SU-DHL-6 (cell line): ENCODE measurements at regions not wholly inside any gene's neighbourhood (a gene's known extent, or its start where the extent isn't known, plus 50 kb on each side); places are given as distances from the start of the nearest gene placed in this dataset.

ENCODE experiments used
- H2AFZ ChIP-seq: fragments of 200-600 bp; sonication (generic); 2 replicates; pipeline ENCODE4 v1.6.1; 2014; ENCODE audit warnings: low read depth, mild to moderate bottlenecking, moderate library complexity, mixed read lengths, antibody characterized with exemption, low read length; ENCODE audit not compliant: severe bottlenecking
- H3F3A ChIP-seq: fragments of 200-600 bp; shearing (Covaris generic); 2 replicates; pipeline ENCODE4 v1.6.0; 2016; ENCODE audit warnings: antibody characterized with exemption, mild to moderate bottlenecking; ENCODE audit not compliant: insufficient read depth
- H3K27ac ChIP-seq: fragments of 200-600 bp; sonication (generic); 2 replicates; pipeline ENCODE4 v1.5.1; 2016; ENCODE audit warnings: low read depth, mild to moderate bottlenecking, low read length, moderate library complexity, mixed read lengths
- H3K27me3 ChIP-seq: fragments of 200-600 bp; sonication (generic), shearing (Covaris generic); 2 replicates; pipeline ENCODE4 v1.6.0; 2014; ENCODE audit warnings: mild to moderate bottlenecking, low read length
- H3K36me3 ChIP-seq: fragments of 200-600 bp; sonication (generic); 2 replicates; pipeline ENCODE4 v1.6.1; 2014; ENCODE audit warnings: mild to moderate bottlenecking, low read length, mixed read lengths
- H3K4me2 ChIP-seq: fragments of 300-600, 200-600 bp; shearing (Covaris generic), sonication (generic); 2 replicates; pipeline ENCODE4 v1.6.0; 2014; ENCODE audit warnings: low read length, low read depth, mild to moderate bottlenecking; ENCODE audit not compliant: poor library complexity, severe bottlenecking
- H3K4me3 ChIP-seq: fragments of 200-600 bp; sonication (generic); 2 replicates; pipeline ENCODE4 v1.5.1; 2014; ENCODE audit warnings: antibody characterized with exemption, low read length, mild to moderate bottlenecking, mixed read lengths; ENCODE audit not compliant: insufficient read depth, poor library complexity, severe bottlenecking
- H3K79me2 ChIP-seq: fragments of 200-600 bp; sonication (generic); 2 replicates; pipeline ENCODE4 v1.6.1; 2014; ENCODE audit warnings: mild to moderate bottlenecking, low read length, moderate library complexity; ENCODE audit not compliant: insufficient read depth
- H3K9ac ChIP-seq: fragments of 200-600 bp; sonication (generic); 2 replicates; pipeline ENCODE4 v1.7.0; 2014; ENCODE audit warnings: mild to moderate bottlenecking, low read length
- H3K9me2 ChIP-seq: fragments of 200-600 bp; sonication (generic); replicated peaks from 2 replicates; pipeline ENCODE4 v1.6.1; 2014; ENCODE audit warnings: low read length; ENCODE audit not compliant: insufficient read depth
- H3K9me3 ChIP-seq: fragments of 200-600 bp; sonication (generic); 2 replicates; pipeline ENCODE4 v1.6.1; 2014; ENCODE audit warnings: low read length, mixed read lengths; ENCODE audit not compliant: insufficient read depth
- H4K20me1 ChIP-seq: fragments of 200-600 bp; sonication (generic); 2 replicates; pipeline ENCODE4 v1.6.1; 2014; ENCODE audit warnings: low read depth, mild to moderate bottlenecking, antibody characterized with exemption, low read length, moderate library complexity, mixed read lengths
- EZH2phosphoT487 ChIP-seq: fragments of 200-600 bp; sonication (generic), shearing (Covaris generic); conservative IDR thresholded peaks from 2 replicates; pipeline ENCODE4 v1.6.1; 2018; ENCODE audit warnings: mild to moderate bottlenecking, antibody characterized with exemption, low read length, moderate library complexity, mixed read lengths
- TF ChIP-seq, protein P1 (sequence below): fragments of 200-600 bp; sonication (generic); IDR thresholded peaks from one replicate; pipeline ENCODE4 v1.5.1; 2017; ENCODE audit warnings: antibody characterized with exemption, mild to moderate bottlenecking, low read length, moderate library complexity; ENCODE audit not compliant: insufficient read depth, poor library complexity, severe bottlenecking

DNA sequence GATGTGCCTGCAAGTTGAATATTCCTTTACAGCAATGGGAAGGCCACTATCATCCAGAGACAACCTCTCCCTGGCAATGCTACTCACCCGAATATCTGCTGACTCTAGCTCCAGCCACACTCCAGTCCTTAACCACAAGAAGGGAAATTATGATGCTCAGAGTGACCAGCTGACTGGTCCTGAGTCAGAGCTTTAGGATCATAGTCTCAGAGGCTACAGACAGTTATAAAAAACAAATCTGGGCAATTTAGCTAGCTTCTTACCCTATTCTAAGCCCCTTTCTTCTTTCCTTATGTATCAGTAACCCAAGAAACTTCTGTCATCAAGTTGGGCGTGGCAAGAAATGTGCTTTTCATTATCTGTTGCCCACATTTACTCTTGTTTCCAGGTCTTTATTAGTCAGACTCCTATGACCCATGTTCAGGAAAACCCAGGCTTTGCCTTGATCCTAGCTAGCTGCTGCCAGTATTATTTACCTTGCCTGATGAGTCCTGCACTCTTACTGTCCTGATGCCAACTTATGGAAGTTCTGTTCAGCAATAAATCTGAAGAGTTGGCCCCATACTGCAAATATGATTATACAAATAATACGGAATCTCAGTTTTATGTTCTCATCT is 207.0 kb downstream of the TTLL7 start:
- H3K79me2 ChIP-seq: no peaks in the 10 kb centered on the region
- H3F3A ChIP-seq: no peaks in the 10 kb centered on the region
- H2AFZ ChIP-seq: no peak overlapping the region
- no peaks in the 10 kb centered on the region for H3K27me3 ChIP-seq
- H3K27ac ChIP-seq: no peak overlapping the region
- H3K9ac ChIP-seq: no peak overlapping the region
- no peaks in the 10 kb centered on the region for H3K36me3 ChIP-seq
- no peak overlapping the region for H3K4me2 ChIP-seq
- no peaks in the 10 kb centered on the region for H4K20me1 ChIP-seq
- H3K9me3 ChIP-seq: no peaks in the 10 kb centered on the region
- no peak overlapping the region for H3K4me3 ChIP-seq
- H3K9me2 ChIP-seq: no peaks in the 10 kb centered on the region
- TF ChIP-seq, protein P1, sequence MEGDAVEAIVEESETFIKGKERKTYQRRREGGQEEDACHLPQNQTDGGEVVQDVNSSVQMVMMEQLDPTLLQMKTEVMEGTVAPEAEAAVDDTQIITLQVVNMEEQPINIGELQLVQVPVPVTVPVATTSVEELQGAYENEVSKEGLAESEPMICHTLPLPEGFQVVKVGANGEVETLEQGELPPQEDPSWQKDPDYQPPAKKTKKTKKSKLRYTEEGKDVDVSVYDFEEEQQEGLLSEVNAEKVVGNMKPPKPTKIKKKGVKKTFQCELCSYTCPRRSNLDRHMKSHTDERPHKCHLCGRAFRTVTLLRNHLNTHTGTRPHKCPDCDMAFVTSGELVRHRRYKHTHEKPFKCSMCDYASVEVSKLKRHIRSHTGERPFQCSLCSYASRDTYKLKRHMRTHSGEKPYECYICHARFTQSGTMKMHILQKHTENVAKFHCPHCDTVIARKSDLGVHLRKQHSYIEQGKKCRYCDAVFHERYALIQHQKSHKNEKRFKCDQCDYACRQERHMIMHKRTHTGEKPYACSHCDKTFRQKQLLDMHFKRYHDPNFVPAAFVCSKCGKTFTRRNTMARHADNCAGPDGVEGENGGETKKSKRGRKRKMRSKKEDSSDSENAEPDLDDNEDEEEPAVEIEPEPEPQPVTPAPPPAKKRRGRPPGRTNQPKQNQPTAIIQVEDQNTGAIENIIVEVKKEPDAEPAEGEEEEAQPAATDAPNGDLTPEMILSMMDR: no peak
- no peak for TF ChIP-seq EZH2phosphoT487

DNA sequence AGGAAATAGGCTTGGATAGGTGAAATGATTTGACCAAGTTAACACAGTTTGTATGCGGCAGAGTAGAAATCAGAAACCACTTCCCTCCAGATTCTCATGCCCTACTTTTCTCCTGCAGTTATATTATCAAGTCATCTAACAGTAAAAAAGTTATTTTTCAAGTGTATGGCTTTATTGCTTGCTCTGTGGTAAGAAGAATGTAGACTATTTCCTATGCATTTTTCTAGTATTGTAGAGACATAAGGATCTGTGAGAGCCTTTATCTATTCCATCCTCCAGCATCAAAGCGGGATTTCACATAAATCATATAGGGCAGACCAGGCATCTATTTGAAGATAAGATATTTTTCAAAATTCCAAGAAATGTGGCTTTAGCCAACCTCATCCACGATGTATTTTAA is 208.5 kb downstream of the TTLL7 start:
- no peaks in the 10 kb centered on the region for H3F3A ChIP-seq
- H3K9ac ChIP-seq: no peak overlapping the region

DNA sequence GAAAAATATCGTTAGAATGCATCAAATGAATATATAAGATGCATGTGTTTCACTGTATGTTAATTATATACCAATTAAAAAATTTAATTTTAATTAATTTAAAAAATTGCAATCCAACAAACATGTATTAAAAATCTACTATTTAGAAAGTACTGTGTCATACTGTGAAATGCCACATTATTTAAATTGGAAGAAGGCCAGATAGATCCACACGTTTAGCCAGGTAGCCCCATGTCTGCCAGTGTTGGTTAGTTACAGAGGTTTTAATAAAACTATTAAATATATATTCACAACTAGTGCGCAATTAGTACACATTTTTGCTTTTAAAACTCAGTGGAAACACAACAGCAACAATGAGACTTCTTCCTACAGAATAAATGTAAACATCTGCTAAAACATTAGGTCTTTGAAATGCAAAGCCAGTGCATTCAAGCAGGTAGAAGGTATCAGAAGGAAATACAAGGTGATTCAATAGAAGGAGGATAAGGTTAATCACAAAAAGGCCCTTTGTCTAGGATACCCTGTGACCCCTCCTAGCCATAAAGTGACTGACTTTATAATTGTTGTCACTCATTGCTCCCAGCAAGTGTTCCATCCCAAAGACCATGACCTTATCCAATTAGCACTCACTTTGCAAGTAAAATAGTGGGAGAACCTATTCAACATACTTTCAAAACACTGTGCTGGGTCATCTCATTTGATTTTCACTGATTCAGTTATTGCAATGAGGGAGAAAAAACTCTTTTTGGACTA is 211.5 kb downstream of the TTLL7 start:
- no peak overlapping the region for H3K9ac ChIP-seq
- H3K4me2 ChIP-seq: no peak overlapping the region
- no peak overlapping the region for H2AFZ ChIP-seq
- H3K79me2 ChIP-seq: no peaks in the 10 kb centered on the region
- H3K27ac ChIP-seq: no peak overlapping the region
- H3K9me3 ChIP-seq: no peaks in the 10 kb centered on the region
- H3K27me3 ChIP-seq: no peaks in the 10 kb centered on the region
- H3K9me2 ChIP-seq: no peaks in the 10 kb centered on the region
- no peaks in the 10 kb centered on the region for H3K36me3 ChIP-seq
- H3K4me3 ChIP-seq: no peak overlapping the region
- no peaks in the 10 kb centered on the region for H4K20me1 ChIP-seq
- no peak for TF ChIP-seq EZH2phosphoT487
- TF ChIP-seq, protein P1: no peak
- no peaks in the 10 kb centered on the region for H3F3A ChIP-seq

More for the DNA sequence above, 208.5 kb downstream of the TTLL7 start:
- Histone ChIP-seq H3K9me3 (no peaks in the 10 kb centered on the region), H3K36me3 (no peaks in the 10 kb centered on the region), H3K4me3 (no peak overlapping the region), H3K9me2 (no peaks in the 10 kb centered on the region), H3K27ac (no peak overlapping the region), H4K20me1 (no peaks in the 10 kb centered on the region), H2AFZ (no peak overlapping the region), H3K79me2 (no peaks in the 10 kb centered on the region), H3K27me3 (no peaks in the 10 kb centered on the region), H3K4me2 (no peak overlapping the region)
- no peak for TF ChIP-seq EZH2phosphoT487
- TF ChIP-seq, protein P1: no peak
